Activated CD8-positive, alpha-beta memory T cell treated with anti-CD3 and anti-CD28 coated beads, Interleukin-2, amount 50 U/mL, for 24 hours (primary cell): ENCODE measurements at regions not wholly inside any gene's neighbourhood (a gene's known extent, or its start where the extent isn't known, plus 50 kb on each side); places are given as distances from the start of the nearest gene placed in this dataset.
"Not testable (repeated sequence)": the region's sequence is repeated elsewhere in the genome, so short reads cannot be mapped to it uniquely, and the experiment has no call there.

Source experiments
- DNase-seq: peaks from one replicate; pipeline ENCODE4 v3.0.0-alpha.2; 2020; ENCODE audit errors: extremely low read depth

DNA sequence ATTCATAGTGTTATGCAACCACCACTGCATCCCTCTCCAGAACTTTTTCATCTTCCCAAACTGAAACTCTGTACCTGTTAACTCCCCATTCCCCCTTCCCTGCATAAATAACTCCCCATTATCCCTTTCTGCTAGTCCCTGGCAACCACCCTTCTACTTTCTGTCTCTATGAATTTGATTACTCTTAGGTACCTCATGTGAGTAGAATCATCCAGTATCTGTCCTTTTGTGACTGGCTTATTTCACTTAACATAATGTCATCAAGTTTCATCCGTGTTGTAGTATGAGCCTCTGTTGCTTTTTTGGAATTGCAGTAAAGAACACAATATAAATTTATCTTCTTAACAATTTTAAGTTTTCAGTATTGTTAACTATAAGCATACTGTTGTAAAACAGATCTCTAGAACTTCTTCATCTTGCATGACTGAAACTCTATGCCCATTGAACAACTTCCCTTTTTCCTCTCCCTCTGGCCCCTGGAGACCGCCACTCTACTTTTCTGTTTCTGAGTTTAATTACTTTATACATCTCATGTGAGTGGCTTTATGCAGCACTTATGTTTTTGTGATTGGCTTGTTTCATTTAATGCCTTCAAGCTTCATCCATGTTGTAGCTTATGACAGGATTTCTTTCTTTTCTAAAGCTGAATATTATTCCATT, 87.3 kb upstream of the ABCC4 start:
- no peak for DNase-seq

- DNase-seq: no peak
These were observed 90.1 kb upstream of the ABCC4 start for GRCh38 chr13:95391362-95391761.

DNA sequence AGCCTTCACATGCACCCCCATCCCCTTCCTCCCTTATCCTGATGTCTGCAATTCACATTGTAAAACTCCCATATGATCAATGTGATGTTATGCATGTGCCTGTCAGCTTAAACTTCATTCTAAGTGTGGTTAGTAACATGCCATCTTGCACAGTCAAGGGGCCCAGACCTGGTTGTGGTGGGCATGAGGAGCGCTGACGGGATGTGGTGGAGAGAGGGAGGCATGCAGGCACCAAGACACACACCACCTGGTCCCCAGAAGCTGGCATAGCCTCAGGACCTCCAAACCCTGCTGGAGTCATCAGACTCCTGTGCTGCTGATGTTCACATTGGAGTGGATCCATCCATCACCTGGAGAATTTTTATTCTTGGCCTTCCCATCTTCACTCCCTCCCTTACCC, 90.5 kb upstream of the ABCC4 start:
- DNase-seq: no peak

- no peak for DNase-seq
These were observed 91.3 kb upstream of the ABCC4 start for GRCh38 chr13:95392597-95392996.

GRCh38 chr13:95403349-95404140, 102.3 kb upstream of the ABCC4 start:
- no peak for DNase-seq

GRCh38 chr13:95404141-95404882, 103.1 kb upstream of the ABCC4 start:
- peak; percentile 5 for DNase-seq

DNA sequence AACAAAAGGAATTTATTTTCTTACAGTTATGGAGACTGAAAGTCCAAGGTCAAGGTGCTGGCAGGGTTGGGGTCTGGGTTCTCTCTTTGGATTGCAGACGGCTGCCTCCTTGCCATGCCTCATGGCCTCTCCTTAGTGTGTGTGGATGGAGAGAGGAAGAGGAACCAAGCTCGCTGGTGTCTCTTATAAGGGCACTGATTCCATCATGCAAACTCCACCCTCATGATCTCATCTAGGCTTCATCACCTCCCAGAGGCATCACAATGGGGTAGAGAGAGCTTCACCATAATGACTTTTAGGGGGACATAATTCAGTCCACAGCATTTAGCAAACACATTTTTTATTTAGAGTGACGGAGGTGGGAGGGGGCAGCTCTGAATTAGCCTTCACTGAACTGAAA, 104.9 kb upstream of the ABCC4 start:
- no peak for DNase-seq

DNA sequence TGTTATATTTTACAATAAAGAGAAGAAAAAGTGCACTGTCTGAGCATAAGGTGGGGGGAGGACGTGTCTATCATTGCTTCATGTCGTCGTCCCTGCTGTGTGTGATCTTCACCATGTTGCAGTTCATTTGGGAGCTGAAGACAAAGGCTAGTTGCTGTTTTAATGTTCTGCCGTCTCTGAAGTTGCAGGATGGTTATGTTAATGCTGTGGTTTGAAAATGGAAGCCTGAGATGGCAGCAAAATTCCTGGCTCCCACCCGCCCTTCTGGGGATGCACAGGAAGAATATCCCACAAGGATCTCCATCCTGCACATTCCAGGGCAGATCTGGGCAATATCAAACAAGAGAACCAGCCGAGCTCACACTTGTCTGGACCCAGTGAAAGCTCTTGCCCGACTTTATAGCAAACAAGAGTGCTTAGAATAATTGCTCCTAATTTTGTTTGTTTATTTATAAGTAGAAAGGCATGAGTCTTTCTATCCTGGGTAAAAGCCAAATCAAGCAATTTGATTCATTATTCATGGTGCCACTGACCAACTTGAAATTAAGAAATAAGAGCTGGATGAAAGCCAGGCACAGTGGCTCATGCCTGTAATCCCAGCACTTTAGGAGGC, 110.3 kb upstream of the ABCC4 start:
- no peak for DNase-seq

GRCh38 chr13:95418946-95419345, 117.7 kb upstream of the ABCC4 start:
- no peak for DNase-seq

GRCh38 chr13:95420501-95420900, 119.2 kb upstream of the ABCC4 start:
- no peak for DNase-seq

- DNase-seq: no peak
These were observed 125.4 kb upstream of the ABCC4 start for GRCh38 chr13:95426631-95427030.

DNA sequence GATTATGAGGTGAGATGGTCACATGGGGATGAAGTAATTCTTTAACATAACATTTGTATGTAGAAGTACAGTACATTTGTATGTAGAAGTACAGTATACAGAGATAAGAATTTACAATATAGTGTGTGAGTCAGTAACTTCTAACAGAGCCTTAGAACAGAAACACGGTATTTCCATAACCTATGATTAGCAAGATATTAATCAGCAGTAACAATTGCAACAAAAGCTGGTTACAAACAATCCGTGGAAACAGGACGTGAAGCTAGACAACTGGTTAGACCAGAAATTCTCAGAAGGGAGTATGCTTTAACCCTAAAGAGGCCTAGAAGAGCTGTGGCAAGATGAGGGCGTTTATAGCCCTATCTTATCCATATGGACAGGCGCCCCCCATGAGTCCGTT, 122.0 kb upstream of the CLDN10 start:
- DNase-seq: not testable (repeated sequence)

GRCh38 chr13:95432141-95432540, 120.4 kb upstream of the CLDN10 start:
- no peak for DNase-seq

DNA sequence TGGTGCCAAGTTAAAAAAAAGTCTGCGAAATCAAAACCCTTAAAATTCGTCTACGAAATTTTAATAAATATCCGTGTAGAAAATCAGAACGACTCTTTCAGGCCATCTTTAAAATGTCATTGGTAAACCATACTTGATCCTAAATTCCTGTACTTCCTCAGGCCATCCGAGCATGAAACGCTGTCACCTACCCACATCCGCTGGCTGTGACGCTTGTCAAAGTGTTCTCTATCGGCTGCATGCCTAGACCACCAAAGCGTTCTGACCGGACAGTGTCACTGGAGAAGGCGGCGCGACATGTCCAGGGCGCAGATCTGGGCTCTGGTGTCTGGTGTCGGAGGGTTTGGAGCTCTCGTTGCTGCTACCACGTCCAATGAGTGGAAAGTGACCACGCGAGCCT, 119.0 kb upstream of the CLDN10 start:
- DNase-seq: no peak

- DNase-seq: no peak
These were observed 118.4 kb upstream of the CLDN10 start for GRCh38 chr13:95434111-95434510.

- no peak for DNase-seq
These were observed 115.0 kb upstream of the CLDN10 start for GRCh38 chr13:95437561-95437960.

- DNase-seq: no peak
These were observed 114.2 kb upstream of the CLDN10 start for GRCh38 chr13:95438297-95438696.

DNA sequence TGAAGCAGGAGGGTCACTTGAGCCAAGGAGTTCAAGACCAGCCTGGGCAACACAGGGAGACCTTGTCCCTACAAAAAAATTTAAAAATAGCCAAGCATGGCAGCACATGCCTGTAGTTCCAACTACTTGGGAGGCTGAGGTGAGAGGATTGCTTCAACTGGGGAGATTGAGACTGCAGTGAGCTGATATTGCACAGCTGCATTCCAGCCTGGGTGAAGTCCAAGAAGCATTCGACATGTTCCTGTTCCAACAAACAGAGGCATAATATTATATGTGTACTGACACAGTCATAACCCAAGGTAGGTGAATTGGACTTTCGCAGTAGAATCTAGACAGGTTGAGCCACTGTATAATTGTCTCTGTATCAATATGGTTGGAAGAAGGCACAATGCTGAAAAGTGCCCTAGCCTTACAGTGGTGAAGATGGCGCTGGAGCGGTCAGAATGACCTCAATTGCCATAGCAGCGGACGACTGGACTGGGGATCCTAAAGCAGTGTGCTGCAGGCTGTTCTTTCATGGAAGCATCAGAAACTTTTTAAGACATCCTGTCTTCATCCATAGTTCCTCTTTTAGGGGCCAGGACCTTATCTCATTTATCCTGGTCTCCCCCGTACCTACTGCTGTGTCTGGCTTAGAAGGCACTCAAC, 112.0 kb upstream of the CLDN10 start:
- DNase-seq: no peak

GRCh38 chr13:95441326-95441725, 111.2 kb upstream of the CLDN10 start:
- no peak for DNase-seq

- DNase-seq: no peak
These were observed 108.4 kb upstream of the CLDN10 start for GRCh38 chr13:95444006-95444730.

DNA sequence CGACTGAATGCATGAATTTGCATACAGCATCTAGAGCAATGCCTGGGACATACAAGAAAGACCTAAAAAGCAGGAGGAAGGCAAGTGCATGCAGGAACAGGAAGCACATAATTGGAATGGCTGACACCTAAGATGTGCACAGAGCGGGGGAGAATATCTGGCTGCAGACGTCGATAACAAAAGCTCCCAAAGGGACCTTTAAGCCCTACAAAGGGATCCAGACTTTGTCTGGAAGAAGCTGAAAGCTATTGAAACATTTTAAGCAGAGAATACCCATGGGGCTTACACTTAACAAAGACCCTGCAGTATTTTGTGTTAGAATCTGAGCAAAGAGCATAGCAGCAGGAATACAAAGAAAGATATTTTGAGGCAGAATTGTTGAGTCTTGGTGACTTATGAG, 107.4 kb upstream of the CLDN10 start:
- DNase-seq: no peak
